ENCODE measurements at regions not wholly inside any gene's neighbourhood (a gene's known extent, or its start where the extent isn't known, plus 50 kb on each side); places are given as distances from the start of the nearest gene placed in this dataset.

DNA sequence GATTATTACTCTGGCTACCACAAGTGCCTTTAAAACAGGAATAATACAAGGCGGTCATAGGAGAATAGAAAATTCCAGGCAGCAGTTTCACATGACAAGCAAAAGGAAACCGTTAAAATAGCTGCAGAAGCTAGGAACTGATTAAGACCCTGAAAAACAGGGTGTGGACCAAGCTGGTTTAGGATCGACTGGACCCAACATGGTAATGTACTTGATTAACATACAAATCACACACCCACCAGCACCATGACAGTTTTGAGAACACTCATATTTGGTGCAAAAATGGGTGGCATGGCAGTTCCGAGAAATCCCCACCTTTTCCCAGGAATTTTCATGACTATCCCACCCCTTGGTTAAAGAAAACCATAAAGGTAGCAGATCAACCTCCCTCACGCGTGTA, 51.9 kb upstream of the TMEM163 start:
- Histone ChIP-seq H3K27ac (no peak overlapping the region), H3K4me3 (no peak overlapping the region)

DNA sequence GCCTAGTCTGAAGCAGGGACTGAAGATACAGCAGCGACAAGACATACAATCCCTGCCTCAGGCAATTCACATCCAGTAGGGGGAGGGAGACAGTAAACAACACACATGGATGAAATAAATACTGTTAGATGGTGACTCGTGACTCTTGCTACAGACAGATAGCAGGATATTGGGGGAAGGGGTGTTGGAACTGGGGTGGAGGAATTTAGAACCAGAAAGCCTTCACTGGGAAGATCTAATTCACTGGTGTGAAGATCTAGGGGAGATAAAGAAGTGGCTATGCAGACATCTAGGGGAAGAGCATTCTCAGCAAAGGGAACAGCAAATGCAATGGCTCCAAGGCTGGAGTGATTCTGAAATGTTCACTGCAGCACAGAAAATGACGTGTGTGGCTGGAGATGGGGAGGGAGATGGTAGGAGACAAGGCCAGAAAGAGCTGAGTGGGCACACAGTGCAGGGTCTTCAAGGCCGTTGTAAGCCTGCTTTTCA, 52.6 kb upstream of the TMEM163 start:
- H3K27ac ChIP-seq = no peak overlapping the region
- H3K4me3 ChIP-seq = no peak overlapping the region

DNA sequence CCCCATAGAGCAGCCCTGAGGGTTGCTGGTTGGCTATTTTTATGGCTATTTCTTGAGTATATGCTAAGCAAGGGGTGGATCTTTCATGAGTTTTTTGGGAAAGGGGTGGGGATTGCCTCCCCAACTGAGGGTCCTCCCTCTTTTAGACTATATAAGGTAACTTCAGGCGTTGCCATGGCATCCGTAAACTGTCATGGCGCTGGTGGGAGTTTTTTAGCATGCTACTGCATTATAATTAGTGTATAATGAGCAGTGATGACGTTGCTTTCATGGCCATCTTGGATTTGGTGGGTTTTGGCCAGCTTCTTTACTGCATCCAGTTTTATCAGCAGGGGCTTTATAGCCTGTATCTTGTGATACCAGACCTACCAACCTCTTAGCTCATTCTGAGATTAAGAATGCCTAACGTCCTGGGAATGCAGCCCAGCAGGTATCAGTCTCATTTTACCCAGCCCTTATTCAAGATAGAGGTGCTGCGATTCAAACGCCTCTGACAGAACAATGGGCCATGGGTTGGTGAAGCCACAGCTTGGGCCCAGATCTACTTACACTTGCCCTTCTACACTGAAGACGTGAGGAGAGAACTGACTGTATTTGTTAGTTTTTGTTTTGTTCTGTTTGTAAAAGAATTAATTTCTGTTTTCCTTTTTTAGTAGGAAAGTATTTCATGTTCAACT, 53.8 kb upstream of the TMEM163 start:
- no peak overlapping the region for H3K27ac ChIP-seq
- H3K4me3 ChIP-seq = no peak overlapping the region

DNA sequence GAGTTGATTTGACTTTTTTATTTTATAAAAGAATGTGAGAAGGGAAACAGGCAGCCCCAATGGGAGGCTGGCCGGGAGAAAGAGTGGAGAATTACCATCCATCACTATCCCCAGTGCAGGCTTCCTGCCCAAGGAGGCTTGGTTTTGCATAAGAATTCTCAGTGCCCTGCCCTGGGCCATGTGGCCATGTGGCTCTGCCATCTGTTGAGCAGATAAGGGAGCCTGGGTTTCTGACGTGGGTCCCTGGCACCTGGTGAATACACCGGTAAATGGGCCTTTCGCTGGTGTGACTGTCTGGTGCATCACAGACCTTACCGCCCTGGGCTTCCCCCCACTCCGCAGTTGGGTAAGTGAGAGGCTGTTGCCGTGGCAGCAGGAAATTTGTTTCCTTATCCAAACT, 54.5 kb upstream of the TMEM163 start:
- no peak overlapping the region for H3K27ac ChIP-seq
- H3K4me3 ChIP-seq = no peak overlapping the region

DNA sequence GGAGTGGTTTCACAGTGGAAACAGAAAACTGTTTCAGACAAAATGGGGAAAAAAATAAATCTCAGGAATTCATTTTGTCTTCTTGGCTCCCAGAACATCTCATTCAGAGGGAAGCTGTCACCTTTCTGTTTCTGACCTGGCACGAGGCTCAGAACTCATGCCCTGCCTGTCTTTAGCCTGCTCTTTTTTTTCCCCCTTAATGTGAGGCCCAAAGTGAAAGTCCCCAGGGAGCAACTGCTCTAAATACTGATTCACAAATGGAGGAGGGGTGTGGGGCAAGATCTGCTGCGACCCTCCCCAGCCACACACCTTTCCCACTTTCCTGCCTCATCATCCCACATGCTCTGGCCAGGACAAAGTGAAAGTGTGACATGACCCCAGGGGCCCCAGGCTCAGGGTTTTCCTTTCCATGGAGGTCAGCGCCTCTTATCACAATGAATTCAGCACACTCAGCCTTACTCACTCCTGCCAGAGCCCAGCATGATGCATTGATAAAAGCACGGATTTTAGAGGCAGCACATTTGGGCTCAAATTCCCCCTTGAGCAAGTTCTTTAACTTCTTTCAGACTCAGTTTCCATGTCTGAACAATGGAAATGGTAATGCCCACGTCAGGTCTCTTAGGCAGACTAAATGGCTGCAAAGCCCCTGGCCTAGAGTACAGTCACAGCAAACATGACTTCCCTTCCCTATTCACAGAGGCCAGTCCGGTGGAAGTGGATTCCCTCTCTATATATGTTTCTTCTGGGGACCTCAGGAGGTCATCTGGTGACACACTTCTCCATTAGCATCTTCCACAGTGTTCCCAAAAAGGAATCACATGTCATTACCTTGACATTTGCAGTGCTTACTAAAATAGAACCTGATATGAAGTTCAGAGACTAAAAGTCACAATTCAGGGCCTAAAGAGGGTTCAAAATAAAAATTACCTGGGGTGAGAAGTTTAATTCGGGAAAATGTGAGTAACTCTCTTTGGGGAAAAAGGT, 55.3 kb upstream of the TMEM163 start:
- H3K4me3 ChIP-seq = no peak overlapping the region
- H3K27ac ChIP-seq = no peak overlapping the region

DNA sequence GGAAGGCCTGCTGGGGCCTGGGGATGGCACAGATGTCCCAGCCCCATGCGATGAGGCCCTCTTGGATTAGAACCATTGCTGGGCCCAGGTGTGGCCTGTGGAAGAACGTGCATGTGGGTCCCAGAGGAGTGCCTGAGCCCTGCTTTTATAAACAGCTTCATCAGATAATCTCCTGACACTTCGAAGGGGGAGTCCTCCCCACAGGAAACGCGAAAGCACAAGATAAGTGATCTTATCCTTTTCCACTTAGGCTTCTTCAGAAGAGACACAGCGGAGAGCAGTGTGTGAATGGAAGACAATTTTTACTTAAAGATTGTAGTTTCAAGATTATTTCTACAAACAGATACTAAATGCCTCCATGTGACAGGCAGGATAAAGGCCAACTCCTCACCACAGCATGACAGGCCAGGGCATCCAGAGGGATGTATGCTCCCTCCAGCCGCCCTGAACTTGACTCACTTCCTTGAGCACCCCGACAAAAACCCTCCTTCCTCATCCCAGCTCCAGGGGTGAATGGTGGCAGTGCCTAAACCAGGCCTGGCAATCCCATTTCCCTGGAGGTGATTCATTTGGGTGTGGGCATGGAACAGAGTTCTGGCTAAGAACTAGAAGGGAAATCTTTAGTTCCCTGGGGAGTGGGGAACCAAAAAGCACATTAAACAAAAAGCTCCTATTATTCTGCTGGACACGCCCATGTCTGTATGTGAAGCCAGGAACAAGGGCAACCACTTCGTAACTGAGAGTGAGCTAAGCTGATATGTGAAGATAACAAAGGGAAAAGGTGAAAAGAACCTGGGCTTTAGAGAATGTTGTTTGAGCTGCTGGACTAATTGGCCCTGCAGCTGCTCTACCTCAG, 56.2 kb upstream of the TMEM163 start:
- H3K27ac ChIP-seq = no peak overlapping the region
- no peak overlapping the region for H3K4me3 ChIP-seq

DNA sequence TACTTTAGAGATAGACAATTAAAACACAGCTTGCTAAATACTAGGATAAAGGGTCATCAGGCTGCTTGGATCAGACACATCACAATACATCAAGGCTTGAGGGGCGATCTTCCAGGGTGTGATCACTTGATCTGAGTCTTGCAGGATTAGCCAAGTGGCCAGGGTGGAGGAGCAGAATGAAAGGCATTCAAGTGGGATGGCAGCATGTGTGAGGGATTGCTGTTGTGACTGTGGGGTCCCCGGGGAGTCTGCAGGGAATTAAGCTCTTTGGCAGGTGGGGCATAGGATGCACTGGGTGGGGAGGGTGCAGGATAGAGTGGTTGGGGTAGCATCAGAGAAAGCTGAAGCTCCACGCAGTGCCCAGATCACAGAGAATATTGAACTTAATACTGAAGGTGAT, 58.0 kb upstream of the TMEM163 start:
- no peak overlapping the region for H3K27ac ChIP-seq
- H3K4me3 ChIP-seq = no peak overlapping the region

DNA sequence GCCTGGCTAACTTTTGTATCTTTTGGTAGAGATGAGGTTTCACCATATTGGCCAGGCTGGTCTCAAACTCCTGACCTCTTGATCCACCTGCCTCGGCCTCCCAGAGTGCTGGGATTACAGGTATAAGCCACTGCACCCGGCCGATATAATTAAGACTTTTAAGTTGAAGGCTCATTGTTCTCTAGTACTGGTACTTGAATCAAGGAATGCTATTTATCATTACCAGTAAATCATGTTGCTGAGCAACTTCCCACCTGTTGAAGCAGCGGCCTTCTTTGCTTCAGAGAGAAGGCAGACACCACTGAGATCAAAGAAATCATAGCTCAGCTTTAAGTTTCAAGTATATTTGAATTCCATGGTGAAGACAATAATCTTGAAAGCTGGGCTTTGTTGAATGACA, 58.8 kb upstream of the TMEM163 start:
- H3K4me3 ChIP-seq = no peak overlapping the region
- no peak overlapping the region for H3K27ac ChIP-seq

DNA sequence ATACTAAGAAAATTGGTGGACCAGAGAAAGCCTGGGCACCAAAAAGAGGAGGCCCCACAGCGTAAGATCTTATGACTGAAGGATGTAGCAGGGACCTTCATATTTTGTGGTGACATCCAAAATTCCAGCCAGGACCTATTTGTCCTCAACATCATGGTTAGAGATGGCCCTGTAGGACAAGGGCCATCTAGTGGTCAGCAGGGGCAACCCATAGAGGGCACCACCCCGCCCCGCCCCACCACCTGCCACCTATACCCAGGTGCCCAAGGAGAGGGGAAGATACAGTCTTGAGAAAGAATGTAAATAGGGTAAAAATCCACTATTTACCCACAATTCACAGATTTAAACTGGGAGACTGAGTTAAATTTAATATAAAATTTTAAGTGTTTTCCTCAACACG, 59.6 kb upstream of the TMEM163 start:
- no peak overlapping the region for H3K4me3 ChIP-seq
- no peak overlapping the region for H3K27ac ChIP-seq

DNA sequence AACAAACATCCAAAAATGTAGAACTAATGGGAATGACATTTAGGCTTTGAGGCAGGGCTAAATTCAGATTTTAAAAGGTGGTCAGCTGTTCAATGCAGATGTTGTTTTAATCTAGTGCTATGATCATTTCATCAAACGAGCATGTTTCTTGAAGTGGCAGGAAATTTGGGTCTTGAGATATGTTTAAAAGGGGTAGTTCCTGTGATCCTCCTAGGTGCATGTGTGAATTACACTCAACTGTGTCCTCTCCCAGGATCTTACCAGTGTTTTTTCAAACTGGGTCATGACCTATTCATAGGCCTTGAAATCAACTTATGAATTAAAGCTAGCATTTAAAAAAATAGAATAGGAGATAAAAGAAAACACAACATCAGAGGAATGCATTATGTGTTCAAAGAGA, 57.4 kb upstream of the ACMSD start:
- Histone ChIP-seq H3K4me3 (no peak overlapping the region), H3K27ac (no peak overlapping the region)

DNA sequence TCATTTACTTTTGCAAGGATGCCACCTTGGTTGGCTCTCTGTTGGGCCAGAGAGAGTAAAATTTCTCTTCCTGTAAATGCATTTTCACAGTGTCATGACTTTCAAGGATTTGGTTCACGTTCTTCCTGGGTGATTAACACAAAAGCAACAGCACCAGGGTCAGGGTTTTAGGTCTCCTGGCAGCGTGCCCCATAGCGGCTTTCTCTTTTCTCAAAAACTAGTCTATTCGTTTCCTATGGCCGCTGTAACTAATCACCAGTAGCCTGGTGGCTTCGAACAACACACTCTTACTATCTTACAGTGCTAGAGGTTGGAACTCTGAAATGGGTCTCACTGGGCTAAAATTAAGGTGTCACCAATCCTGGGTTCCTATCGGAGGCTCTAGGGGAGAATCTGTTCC, 56.3 kb upstream of the ACMSD start:
- Histone ChIP-seq H3K4me3 (no peak overlapping the region), H3K27ac (no peak overlapping the region)

DNA sequence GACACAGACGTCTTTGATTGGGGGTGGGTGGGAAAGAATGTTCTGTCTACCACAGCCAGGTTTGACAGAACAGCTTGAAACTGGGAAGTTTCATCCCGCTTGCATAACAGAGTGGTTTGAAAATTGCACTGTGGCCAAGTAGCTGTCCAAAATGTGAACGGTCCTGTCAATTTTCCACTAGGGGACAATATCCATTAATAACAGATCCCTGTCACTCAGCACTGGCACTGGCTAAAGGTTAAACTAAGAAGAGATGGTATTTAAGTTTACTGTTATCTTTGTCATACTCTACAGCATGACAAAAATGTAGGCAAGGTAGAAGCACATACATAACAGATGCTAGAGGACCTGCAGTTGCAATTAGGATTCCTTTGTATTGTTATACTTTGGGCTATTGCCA, 55.6 kb upstream of the ACMSD start:
- Histone ChIP-seq H3K27ac (no peak overlapping the region), H3K4me3 (no peak overlapping the region)

DNA sequence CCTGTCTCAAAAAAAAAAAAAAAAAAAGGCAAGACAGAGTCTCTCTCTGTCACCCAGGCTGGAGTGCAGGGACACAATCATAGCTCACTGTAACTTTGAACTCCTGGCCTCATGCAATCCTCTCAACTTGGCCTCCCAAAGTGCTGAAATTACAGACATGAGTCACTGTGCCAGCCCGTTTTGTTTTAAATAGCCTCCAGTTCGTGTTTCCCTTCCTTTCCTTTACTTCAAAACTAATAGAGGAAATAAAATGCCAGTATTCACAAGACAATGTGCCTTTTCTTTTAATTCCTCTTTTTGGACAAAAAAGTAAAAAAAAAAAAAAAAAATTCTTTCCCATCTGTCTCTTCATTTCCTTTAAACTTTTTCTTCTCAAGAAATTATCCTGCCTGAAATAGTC, 54.5 kb upstream of the ACMSD start:
- Histone ChIP-seq H3K27ac (peak overlapping the region in 1 of 21 experiments; percentile 36), H3K4me3 (no peak overlapping the region)

DNA sequence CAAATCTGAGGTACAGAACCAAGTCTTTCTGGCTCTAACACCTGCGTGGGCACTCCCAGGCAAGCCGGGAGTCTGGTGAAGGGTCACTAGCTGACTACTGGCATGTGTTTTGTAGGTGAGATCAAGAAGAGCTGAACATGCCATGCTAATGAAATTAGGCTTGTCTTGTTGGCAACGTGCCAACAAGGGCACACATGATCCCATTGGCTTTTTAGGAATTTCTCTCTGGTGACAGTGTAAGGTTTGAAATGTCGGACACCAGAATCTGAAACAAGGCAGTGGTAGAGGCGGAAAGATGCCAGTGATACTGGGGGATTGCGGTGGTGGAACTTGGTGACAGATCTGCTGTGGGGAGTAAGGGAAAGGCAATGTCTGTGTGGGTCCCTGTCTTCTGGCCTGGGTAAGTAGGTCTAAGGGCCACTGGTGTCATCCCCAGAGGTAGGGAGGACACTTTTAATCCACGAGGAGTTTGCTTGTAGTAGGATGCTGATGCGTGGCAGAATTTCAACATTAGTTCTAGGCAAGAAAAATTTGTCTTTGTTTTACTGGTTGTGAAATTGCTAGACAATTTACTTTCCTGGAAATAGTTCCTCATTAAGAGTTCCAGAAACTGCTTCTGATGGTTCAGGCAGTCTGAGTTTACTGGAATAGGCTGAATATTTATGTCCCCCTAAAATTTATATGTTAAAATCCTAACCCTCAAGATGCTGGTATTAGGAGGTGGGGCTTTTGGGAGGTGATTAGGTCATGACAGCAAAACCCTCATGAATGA, 52.6 kb upstream of the ACMSD start:
- H3K4me3 ChIP-seq = no peak overlapping the region
- H3K27ac ChIP-seq = no peak overlapping the region

DNA sequence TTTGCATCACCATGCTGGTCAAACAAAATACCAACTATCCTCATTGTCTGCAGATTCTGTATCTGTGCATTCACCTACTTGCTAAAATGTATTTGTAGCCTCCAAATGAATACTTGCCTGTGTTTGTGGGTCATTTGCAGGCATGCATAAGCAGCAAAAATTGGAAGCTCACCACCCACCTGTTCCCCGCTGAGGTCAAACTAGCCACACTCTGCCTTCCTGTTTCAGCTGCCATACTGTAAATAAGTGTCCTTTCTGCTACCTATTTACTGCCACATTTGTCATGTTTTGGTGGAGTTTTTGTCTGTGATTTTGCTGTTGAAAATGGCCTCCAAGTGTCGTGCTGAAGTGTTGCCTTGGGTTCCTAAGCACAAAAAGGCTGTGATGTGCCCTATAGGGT, 50.0 kb upstream of the ACMSD start:
- Histone ChIP-seq H3K27ac (no peak overlapping the region), H3K4me3 (no peak overlapping the region)
